ENCODE measurements at regions not wholly inside any gene's neighbourhood (a gene's known extent, or its start where the extent isn't known, plus 50 kb on each side); places are given as distances from the start of the nearest gene placed in this dataset.
A peak's percentile ranks its signal among the peaks of the same experiment; 100 is the strongest.

- peak overlapping the region; percentile 96 for H3K27ac Mint-ChIP-seq (ENCODE audit: unreplicated experiment)
- POLR2A ChIA-PET = interaction anchor here (0.6 to 0.7 kb wide), 5 partner anchors 10 to 939 kb away, joined by 3 to 8 read pairs (median 4); no protein-coding TSS in a partner anchor
- intact Hi-C loops (cut with micrococcal nuclease; ENCODE audit: unreplicated experiment) = loop anchor here (1.0 to 2.0 kb wide), 2 partner anchors 39 to 67 kb away; no protein-coding TSS in a partner anchor
- TF ChIP-seq CTCF (IDR thresholded peaks at IDR 0.05; ENCODE audit: insufficient read depth in 1 of 2, low read depth in 1 of 2, low read length in 1 of 2, severe bottlenecking in 1 of 2, unreplicated experiment in 1 of 2) = no peak
- H3K27me3 ChIP-seq (replicated peaks; ENCODE audit: control insufficient read depth, insufficient read depth, low read length) = no peaks in the 10 kb centered on the region
- peak; percentile 81 to 88 for DNase-seq
- CTCF ChIA-PET = interaction anchor here (0.6 to 2.2 kb wide), 3 partner anchors 10 to 105 kb away, joined by 3 to 10 read pairs (median 4); no protein-coding TSS in a partner anchor
- no peaks in the 10 kb centered on the region for H3K27me3 Mint-ChIP-seq (ENCODE audit: insufficient read depth, unreplicated experiment)
- H3K9me3 ChIP-seq = no peaks in the 10 kb centered on the region
- no TSS peak for BruUV-seq (replicated peaks)
- peaks cover 26% of the 10 kb centered on the region for H3K4me1 ChIP-seq
- H3K4me3 Mint-ChIP-seq (ENCODE audit: unreplicated experiment) = peak overlapping the region; percentile 89
- H3K4me3 ChIP-seq (ENCODE audit: low read depth, low read length) = peak overlapping the region; percentile 37
- H3K36me3 ChIP-seq (ENCODE audit: control insufficient read depth, insufficient read depth, low read length) = no peaks in the 10 kb centered on the region
- H3K4me1 Mint-ChIP-seq (ENCODE audit: low read depth, unreplicated experiment) = peaks cover 12% of the 10 kb centered on the region
- H3K9me3 Mint-ChIP-seq (ENCODE audit: unreplicated experiment) = no peaks in the 10 kb centered on the region
- no peaks in the 10 kb centered on the region for H3K36me3 Mint-ChIP-seq (ENCODE audit: insufficient read depth, unreplicated experiment)
These were observed 140.1 kb downstream of the SMAD6 start for GRCh38 chr15:66841953-66842681.

GRCh38 chr15:66842710-66843441 is 140.8 kb downstream of the SMAD6 start:
- BruUV-seq (replicated peaks) = TSS peak; percentile 74
- H3K4me1 Mint-ChIP-seq (ENCODE audit: low read depth, unreplicated experiment) = peaks cover 12% of the 10 kb centered on the region
- Histone ChIP-seq H3K36me3 (ENCODE audit: control insufficient read depth, insufficient read depth, low read length) (no peaks in the 10 kb centered on the region), H3K4me1 (peaks cover 26% of the 10 kb centered on the region), H3K9me3 (no peaks in the 10 kb centered on the region), H3K27me3 (replicated peaks; ENCODE audit: control insufficient read depth, insufficient read depth, low read length) (no peaks in the 10 kb centered on the region), H3K4me3 (ENCODE audit: low read depth, low read length) (peak overlapping the region; percentile 37)
- peak overlapping the region; percentile 96 for H3K27ac Mint-ChIP-seq (ENCODE audit: unreplicated experiment)
- peak; percentile 73 to 78 for DNase-seq
- H3K9me3 Mint-ChIP-seq (ENCODE audit: unreplicated experiment) = no peaks in the 10 kb centered on the region
- H3K36me3 Mint-ChIP-seq (ENCODE audit: insufficient read depth, unreplicated experiment) = no peaks in the 10 kb centered on the region
- TF ChIP-seq CTCF (IDR thresholded peaks at IDR 0.05; ENCODE audit: insufficient read depth in 1 of 2, low read depth in 1 of 2, low read length in 1 of 2, severe bottlenecking in 1 of 2, unreplicated experiment in 1 of 2) = no peak
- CTCF ChIA-PET = interaction anchor here (0.6 to 2.2 kb wide), 3 partner anchors 9 to 400 kb away, joined by 3 to 10 read pairs (median 4); no protein-coding TSS in a partner anchor
- intact Hi-C loops (cut with micrococcal nuclease; ENCODE audit: unreplicated experiment) = loop anchor here (1.0 to 2.0 kb wide), 2 partner anchors 40 to 68 kb away; no protein-coding TSS in a partner anchor
- no peaks in the 10 kb centered on the region for H3K27me3 Mint-ChIP-seq (ENCODE audit: insufficient read depth, unreplicated experiment)
- POLR2A ChIA-PET = interaction anchor here (0.6 to 0.7 kb wide), 3 partner anchors 9 to 540 kb away, joined by 4 to 7 read pairs (median 7); no protein-coding TSS in a partner anchor
- H3K4me3 Mint-ChIP-seq (ENCODE audit: unreplicated experiment) = peak overlapping the region; percentile 89

GRCh38 chr15:66843581-66843980 is 141.5 kb downstream of the SMAD6 start:
- H3K4me3 Mint-ChIP-seq (ENCODE audit: unreplicated experiment) = peak overlapping the region; percentile 89
- no peaks in the 10 kb centered on the region for H3K27me3 ChIP-seq (replicated peaks; ENCODE audit: control insufficient read depth, insufficient read depth, low read length)
- no peaks in the 10 kb centered on the region for H3K27me3 Mint-ChIP-seq (ENCODE audit: insufficient read depth, unreplicated experiment)
- H3K4me1 ChIP-seq = peaks cover 26% of the 10 kb centered on the region
- peak overlapping the region; percentile 49 for H3K27ac Mint-ChIP-seq (ENCODE audit: unreplicated experiment)
- TF ChIP-seq CTCF (IDR thresholded peaks at IDR 0.05; ENCODE audit: insufficient read depth in 1 of 2, low read depth in 1 of 2, low read length in 1 of 2, severe bottlenecking in 1 of 2, unreplicated experiment in 1 of 2) = no peak
- ChIA-PET POLR2A (interaction anchor here (0.6 kb wide), 1 partner anchor 58 kb away, joined by 7 read pairs; no protein-coding TSS in a partner anchor), CTCF (interaction anchor here (0.6 to 2.2 kb wide), 3 partner anchors 8 to 399 kb away, joined by 3 to 10 read pairs (median 4); no protein-coding TSS in a partner anchor)
- no peak overlapping the region for H3K4me3 ChIP-seq (ENCODE audit: low read depth, low read length)
- no peaks in the 10 kb centered on the region for H3K36me3 Mint-ChIP-seq (ENCODE audit: insufficient read depth, unreplicated experiment)
- H3K9me3 Mint-ChIP-seq (ENCODE audit: unreplicated experiment) = no peaks in the 10 kb centered on the region
- no TSS peak for BruUV-seq (replicated peaks)
- no peak for DNase-seq
- intact Hi-C loops (cut with micrococcal nuclease; ENCODE audit: unreplicated experiment) = loop anchor here (2.0 kb wide), 1 partner anchor 69 kb away; no protein-coding TSS in a partner anchor
- no peaks in the 10 kb centered on the region for H3K36me3 ChIP-seq (ENCODE audit: control insufficient read depth, insufficient read depth, low read length)
- no peaks in the 10 kb centered on the region for H3K9me3 ChIP-seq
- peaks cover 12% of the 10 kb centered on the region for H3K4me1 Mint-ChIP-seq (ENCODE audit: low read depth, unreplicated experiment)

All from Caco-2 (cell line).